ENCODE measurements at regions not wholly inside any gene's neighbourhood (a gene's known extent, or its start where the extent isn't known, plus 50 kb on each side); places are given as distances from the start of the nearest gene placed in this dataset.

DNA sequence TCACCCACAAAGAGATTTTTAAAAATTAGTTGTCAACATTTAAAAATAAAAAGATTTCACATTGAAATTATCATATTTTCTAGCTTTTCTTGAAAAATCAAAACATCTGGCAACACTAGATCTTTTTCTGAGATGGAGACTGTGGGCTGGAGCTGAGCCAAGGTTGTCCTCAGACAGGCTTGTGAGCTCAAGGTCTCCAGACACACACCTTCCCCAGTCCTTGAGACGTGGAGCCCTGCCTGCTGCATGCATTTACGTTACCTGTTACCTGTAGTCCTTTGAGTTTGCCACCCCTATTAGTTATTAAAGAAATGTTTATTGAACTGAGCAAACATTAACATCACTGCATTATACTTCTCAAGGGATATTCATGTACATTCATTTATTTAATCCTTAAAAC, 87.5 kb upstream of the TLE1 start (continued):
- TF ChIP-seq, protein P1, sequence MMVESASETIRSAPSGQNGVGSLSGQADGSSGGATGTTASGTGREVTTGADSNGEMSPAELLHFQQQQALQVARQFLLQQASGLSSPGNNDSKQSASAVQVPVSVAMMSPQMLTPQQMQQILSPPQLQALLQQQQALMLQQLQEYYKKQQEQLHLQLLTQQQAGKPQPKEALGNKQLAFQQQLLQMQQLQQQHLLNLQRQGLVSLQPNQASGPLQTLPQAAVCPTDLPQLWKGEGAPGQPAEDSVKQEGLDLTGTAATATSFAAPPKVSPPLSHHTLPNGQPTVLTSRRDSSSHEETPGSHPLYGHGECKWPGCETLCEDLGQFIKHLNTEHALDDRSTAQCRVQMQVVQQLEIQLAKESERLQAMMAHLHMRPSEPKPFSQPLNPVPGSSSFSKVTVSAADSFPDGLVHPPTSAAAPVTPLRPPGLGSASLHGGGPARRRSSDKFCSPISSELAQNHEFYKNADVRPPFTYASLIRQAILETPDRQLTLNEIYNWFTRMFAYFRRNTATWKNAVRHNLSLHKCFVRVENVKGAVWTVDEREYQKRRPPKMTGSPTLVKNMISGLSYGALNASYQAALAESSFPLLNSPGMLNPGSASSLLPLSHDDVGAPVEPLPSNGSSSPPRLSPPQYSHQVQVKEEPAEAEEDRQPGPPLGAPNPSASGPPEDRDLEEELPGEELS (CRISPR knock-in tag; IDR thresholded peaks at IDR 0.05) = no peak

- Mint-ChIP-seq H3K9me3 (peaks cover 5% of the 10 kb centered on the region; the same call in 1 of the 2 replicates), H3K36me3 (no peaks in the 10 kb centered on the region), H3K4me1 (no peaks in the 10 kb centered on the region), H3K27me3 (ENCODE audit: low read depth) (no peaks in the 10 kb centered on the region), H3K27ac (no peak overlapping the region), H3K4me3 (no peak overlapping the region)
- ChIA-PET CTCF (no interaction called here), POLR2A (interaction anchor here (0.6 kb wide), 1 partner anchor 100 kb away, joined by 3 read pairs; no protein-coding TSS in a partner anchor)
- ATAC-seq (no peak), DNase-seq (ENCODE audit: low spot score) (no peak)
- TF ChIP-seq MXD4 (CRISPR knock-in tag; IDR thresholded peaks at IDR 0.05; ENCODE audit: borderline replicate concordance) = no peak
- TF ChIP-seq ZNF138 (CRISPR knock-in tag; conservative IDR thresholded peaks at IDR 0.05) = no peak
- TF ChIP-seq MLX (CRISPR knock-in tag; IDR thresholded peaks at IDR 0.05) = no peak
- TF ChIP-seq NFYB (CRISPR knock-in tag; conservative IDR thresholded peaks at IDR 0.05; ENCODE audit: low read depth) = no peak
- no peak for TF ChIP-seq CREB1 (CRISPR knock-in tag; IDR thresholded peaks at IDR 0.05)
Measured at GRCh38 chr9:81777482-81777881, 88.1 kb upstream of the TLE1 start.

- peaks cover 8% of the 10 kb centered on the region; the same call in 1 of the 2 replicates for H3K9me3 Mint-ChIP-seq
- H3K4me1 Mint-ChIP-seq = peaks cover 11% of the 10 kb centered on the region
- no peaks in the 10 kb centered on the region; the same call in 1 of the 2 replicates for H3K27me3 Mint-ChIP-seq (ENCODE audit: low read depth)
- DNase-seq (ENCODE audit: low spot score) (no peak), ATAC-seq (no peak)
- ChIA-PET CTCF (no interaction called here), POLR2A (no interaction called here)
- TF ChIP-seq E2F1 (CRISPR knock-in tag; IDR thresholded peaks at IDR 0.05) (no peak), ZSCAN18 (CRISPR knock-in tag; IDR thresholded peaks at IDR 0.05) (no peak), OVOL2 (CRISPR knock-in tag; IDR thresholded peaks at IDR 0.05; ENCODE audit: borderline replicate concordance) (no peak), ZNF396 (CRISPR knock-in tag; IDR thresholded peaks at IDR 0.05; ENCODE audit: borderline replicate concordance) (no peak), TP53 (CRISPR knock-in tag; IDR thresholded peaks at IDR 0.05) (no peak)
- TF ChIP-seq, protein P2, sequence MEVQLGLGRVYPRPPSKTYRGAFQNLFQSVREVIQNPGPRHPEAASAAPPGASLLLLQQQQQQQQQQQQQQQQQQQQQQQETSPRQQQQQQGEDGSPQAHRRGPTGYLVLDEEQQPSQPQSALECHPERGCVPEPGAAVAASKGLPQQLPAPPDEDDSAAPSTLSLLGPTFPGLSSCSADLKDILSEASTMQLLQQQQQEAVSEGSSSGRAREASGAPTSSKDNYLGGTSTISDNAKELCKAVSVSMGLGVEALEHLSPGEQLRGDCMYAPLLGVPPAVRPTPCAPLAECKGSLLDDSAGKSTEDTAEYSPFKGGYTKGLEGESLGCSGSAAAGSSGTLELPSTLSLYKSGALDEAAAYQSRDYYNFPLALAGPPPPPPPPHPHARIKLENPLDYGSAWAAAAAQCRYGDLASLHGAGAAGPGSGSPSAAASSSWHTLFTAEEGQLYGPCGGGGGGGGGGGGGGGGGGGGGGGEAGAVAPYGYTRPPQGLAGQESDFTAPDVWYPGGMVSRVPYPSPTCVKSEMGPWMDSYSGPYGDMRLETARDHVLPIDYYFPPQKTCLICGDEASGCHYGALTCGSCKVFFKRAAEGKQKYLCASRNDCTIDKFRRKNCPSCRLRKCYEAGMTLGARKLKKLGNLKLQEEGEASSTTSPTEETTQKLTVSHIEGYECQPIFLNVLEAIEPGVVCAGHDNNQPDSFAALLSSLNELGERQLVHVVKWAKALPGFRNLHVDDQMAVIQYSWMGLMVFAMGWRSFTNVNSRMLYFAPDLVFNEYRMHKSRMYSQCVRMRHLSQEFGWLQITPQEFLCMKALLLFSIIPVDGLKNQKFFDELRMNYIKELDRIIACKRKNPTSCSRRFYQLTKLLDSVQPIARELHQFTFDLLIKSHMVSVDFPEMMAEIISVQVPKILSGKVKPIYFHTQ (CRISPR knock-in tag; IDR thresholded peaks at IDR 0.05) = no peak
- no peak overlapping the region for H3K4me3 Mint-ChIP-seq
- no peaks in the 10 kb centered on the region for H3K36me3 Mint-ChIP-seq
- no peak overlapping the region for H3K27ac Mint-ChIP-seq
Measured at GRCh38 chr9:81782313-81782995, 93.1 kb upstream of the TLE1 start.

All from WTC11 (cell line).